ENCODE measurements at regions not wholly inside any gene's neighbourhood (a gene's known extent, or its start where the extent isn't known, plus 50 kb on each side); places are given as distances from the start of the nearest gene placed in this dataset.

GRCh38 chr5:98402130-98402529 lies 371.3 kb upstream of the RGMB start:
- TF ChIP-seq CTCF (IDR thresholded peaks at IDR 0.05), result no peak

GRCh38 chr5:98403131-98403530 lies 370.3 kb upstream of the RGMB start:
- no peak for TF ChIP-seq CTCF (IDR thresholded peaks at IDR 0.05)

- TF ChIP-seq CTCF (IDR thresholded peaks at IDR 0.05), result no peak
These were observed 358.5 kb upstream of the RGMB start for GRCh38 chr5:98414938-98415337.

- no peak for TF ChIP-seq CTCF (IDR thresholded peaks at IDR 0.05)
These were observed 357.8 kb upstream of the RGMB start for GRCh38 chr5:98415663-98416062.

GRCh38 chr5:98416541-98416940 lies 356.9 kb upstream of the RGMB start:
- TF ChIP-seq CTCF (IDR thresholded peaks at IDR 0.05), result no peak

- TF ChIP-seq CTCF (IDR thresholded peaks at IDR 0.05), result no peak
These were observed 353.6 kb upstream of the RGMB start for GRCh38 chr5:98419825-98420224.

GRCh38 chr5:98424681-98425450 lies 348.6 kb upstream of the RGMB start:
- no peak for TF ChIP-seq CTCF (IDR thresholded peaks at IDR 0.05)

GRCh38 chr5:98425640-98426039 lies 347.8 kb upstream of the RGMB start:
- TF ChIP-seq CTCF (IDR thresholded peaks at IDR 0.05), result no peak
